ENCODE measurements at regions not wholly inside any gene's neighbourhood (a gene's known extent, or its start where the extent isn't known, plus 50 kb on each side); places are given as distances from the start of the nearest gene placed in this dataset.

- no peak for TF ChIP-seq CTCF (IDR thresholded peaks at IDR 0.05)
- DNase-seq = no peak
- H3K9me3 ChIP-seq = no peaks in the 10 kb centered on the region
- no peak overlapping the region for H3K27ac ChIP-seq
- no peak overlapping the region for H3K4me3 ChIP-seq
- intact Hi-C loops (cut with DNase I) = no loop called here
- H3K36me3 ChIP-seq = no peaks in the 10 kb centered on the region
- peaks cover 30% of the 10 kb centered on the region for H3K27me3 ChIP-seq
- no peak for ATAC-seq
- H3K4me1 ChIP-seq = no peaks in the 10 kb centered on the region
Observed at GRCh38 chr16:48812856-48813255, 202.9 kb upstream of the N4BP1 start.

- Histone ChIP-seq H3K9me3 (no peaks in the 10 kb centered on the region), H3K27ac (no peak overlapping the region), H3K36me3 (no peaks in the 10 kb centered on the region), H3K4me3 (no peak overlapping the region), H3K4me1 (no peaks in the 10 kb centered on the region), H3K27me3 (peaks cover 30% of the 10 kb centered on the region)
- intact Hi-C loops (cut with DNase I) = no loop called here
- no peak for ATAC-seq
- no peak for DNase-seq
- TF ChIP-seq CTCF (IDR thresholded peaks at IDR 0.05) = no peak
Observed at GRCh38 chr16:48811478-48811877, 201.5 kb upstream of the N4BP1 start.

GRCh38 chr16:48810803-48811453, 200.9 kb upstream of the N4BP1 start:
- DNase-seq (no peak), ATAC-seq (peak; percentile 40)
- intact Hi-C loops (cut with DNase I) = no loop called here

GRCh38 chr16:48810436-48810802, 200.4 kb upstream of the N4BP1 start:
- Histone ChIP-seq H3K4me1 (no peaks in the 10 kb centered on the region), H3K9me3 (no peaks in the 10 kb centered on the region), H3K27ac (no peak overlapping the region), H3K27me3 (peaks cover 30% of the 10 kb centered on the region), H3K36me3 (no peaks in the 10 kb centered on the region), H3K4me3 (no peak overlapping the region)
- no peak for DNase-seq
- intact Hi-C loops (cut with DNase I) = no loop called here
- TF ChIP-seq CTCF (IDR thresholded peaks at IDR 0.05) = no peak
- no peak for ATAC-seq

More at GRCh38 chr16:48810803-48811453, 200.9 kb upstream of the N4BP1 start:
- TF ChIP-seq CTCF (IDR thresholded peaks at IDR 0.05) = no peak
- peaks cover 30% of the 10 kb centered on the region for H3K27me3 ChIP-seq
- no peak overlapping the region for H3K27ac ChIP-seq
- H3K4me3 ChIP-seq = no peak overlapping the region
- H3K9me3 ChIP-seq = no peaks in the 10 kb centered on the region
- no peaks in the 10 kb centered on the region for H3K36me3 ChIP-seq
- H3K4me1 ChIP-seq = no peaks in the 10 kb centered on the region

- no peak for TF ChIP-seq CTCF (IDR thresholded peaks at IDR 0.05)
- intact Hi-C loops (cut with DNase I) = no loop called here
Observed at GRCh38 chr16:48790151-48790550, 180.2 kb upstream of the N4BP1 start.

GRCh38 chr16:48788475-48788874, 178.5 kb upstream of the N4BP1 start:
- Histone ChIP-seq H3K36me3 (no peaks in the 10 kb centered on the region), H3K27ac (no peak overlapping the region), H3K9me3 (no peaks in the 10 kb centered on the region), H3K4me3 (no peak overlapping the region), H3K27me3 (no peaks in the 10 kb centered on the region), H3K4me1 (no peaks in the 10 kb centered on the region)
- ATAC-seq = no peak
- TF ChIP-seq CTCF (IDR thresholded peaks at IDR 0.05) = no peak
- intact Hi-C loops (cut with DNase I) = no loop called here
- DNase-seq = no peak

More at GRCh38 chr16:48790151-48790550, 180.2 kb upstream of the N4BP1 start:
- no peaks in the 10 kb centered on the region for H3K9me3 ChIP-seq
- H3K27ac ChIP-seq = no peak overlapping the region
- H3K4me3 ChIP-seq = no peak overlapping the region
- H3K27me3 ChIP-seq = no peaks in the 10 kb centered on the region
- ATAC-seq (no peak), DNase-seq (no peak)
- H3K36me3 ChIP-seq = no peaks in the 10 kb centered on the region
- no peaks in the 10 kb centered on the region for H3K4me1 ChIP-seq

Measured in upper lobe of right lung (tissue), 1 donor.